Epithelial cell of prostate (primary cell): ENCODE measurements at regions not wholly inside any gene's neighbourhood (a gene's known extent, or its start where the extent isn't known, plus 50 kb on each side); places are given as distances from the start of the nearest gene placed in this dataset.
"Not testable (repeated sequence)": the region's sequence is repeated elsewhere in the genome, so short reads cannot be mapped to it uniquely, and the experiment has no call there.

Experiments
- DNase-seq: peaks from one replicate; pipeline ENCODE4 v3.0.0-alpha.2; 2011; ENCODE audit warnings: low read depth, low spot score
- H3K27ac ChIP-seq: fragments of 450-650 bp; 2 replicates; pipeline ENCODE4 v1.5.1; 2017; ENCODE audit warnings: mild to moderate bottlenecking

DNA sequence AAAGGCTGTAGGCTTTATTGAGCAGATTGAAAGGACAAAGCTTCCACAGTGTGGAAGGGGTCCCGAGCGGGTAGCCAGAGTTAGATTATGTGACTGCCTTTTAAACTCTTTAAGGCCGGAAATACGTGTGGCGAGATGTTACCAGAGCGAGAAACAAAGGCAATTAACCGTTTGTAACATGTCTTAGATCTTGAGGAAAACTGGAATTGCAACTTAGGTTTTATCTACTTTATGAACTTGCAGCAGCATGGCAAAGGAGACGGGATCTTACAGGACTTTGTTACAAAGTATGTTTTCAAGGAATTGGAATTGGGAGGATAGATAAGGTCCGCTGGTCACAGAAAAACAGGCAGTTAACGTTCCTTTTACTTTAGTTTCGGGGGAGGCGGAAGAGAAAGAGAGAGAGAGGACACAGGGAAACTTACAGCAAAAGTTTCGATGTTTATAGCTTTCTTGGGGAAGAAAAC lies 594.7 kb upstream of the ADGRB3 start:
- H3K27ac ChIP-seq = no peak overlapping the region
- DNase-seq = no peak

DNA sequence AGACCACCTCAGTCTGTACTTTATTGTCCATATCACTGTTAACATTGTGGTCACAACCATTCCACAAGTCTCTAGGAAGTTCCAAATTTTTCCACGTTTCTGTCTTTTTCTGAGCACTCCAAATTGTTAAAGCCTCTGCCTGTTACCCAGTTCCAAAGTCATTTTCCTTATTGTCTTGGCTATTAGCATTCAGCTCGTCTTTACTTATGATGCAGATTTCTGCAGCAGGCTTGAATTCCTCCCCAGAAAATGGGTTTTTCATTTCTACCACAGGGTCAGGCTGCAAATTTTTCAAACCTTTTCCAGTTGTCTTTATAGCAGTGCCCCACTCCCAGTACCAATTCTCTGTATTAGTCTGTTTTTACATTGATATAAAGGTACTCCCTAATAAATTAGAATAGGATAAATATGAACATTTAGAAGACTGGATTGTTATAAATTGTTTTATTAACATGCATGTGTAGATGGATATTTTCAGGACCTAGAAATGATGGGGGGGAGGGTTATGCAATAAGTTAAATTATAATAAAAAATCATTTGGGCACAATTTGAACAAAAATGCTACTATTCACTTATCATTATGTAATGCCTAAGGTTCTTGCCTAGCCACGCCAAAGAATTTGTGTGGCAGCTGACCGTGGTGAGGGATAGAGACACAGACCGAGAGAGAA lies 595.3 kb upstream of the ADGRB3 start:
- DNase-seq = no peak
- H3K27ac ChIP-seq = no peak overlapping the region

GRCh38 chr6:68038815-68039408 lies 596.2 kb upstream of the ADGRB3 start:
- H3K27ac ChIP-seq = no peak overlapping the region
- DNase-seq = no peak

DNA sequence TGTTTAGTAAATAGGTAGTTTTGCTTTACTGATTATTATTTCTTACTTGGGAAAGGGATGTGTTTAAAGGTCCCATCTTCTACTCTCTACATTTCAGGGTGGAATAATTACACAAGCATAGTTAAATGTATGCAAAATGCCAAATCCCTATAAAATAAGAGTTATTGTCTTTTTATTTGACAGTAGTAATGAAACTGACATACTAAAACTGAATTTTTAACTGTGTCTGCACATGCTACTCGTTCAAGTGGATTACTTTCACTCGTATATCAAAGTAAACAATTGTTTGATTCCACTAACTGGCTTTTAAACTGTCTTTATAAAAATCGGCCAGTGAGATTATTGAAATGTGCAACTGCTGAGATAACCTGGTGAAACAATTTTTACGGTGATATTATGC lies 602.9 kb upstream of the ADGRB3 start:
- DNase-seq = no peak
- no peak overlapping the region for H3K27ac ChIP-seq

GRCh38 chr6:68031054-68031453 lies 604.0 kb upstream of the ADGRB3 start:
- DNase-seq = no peak
- no peak overlapping the region for H3K27ac ChIP-seq

DNA sequence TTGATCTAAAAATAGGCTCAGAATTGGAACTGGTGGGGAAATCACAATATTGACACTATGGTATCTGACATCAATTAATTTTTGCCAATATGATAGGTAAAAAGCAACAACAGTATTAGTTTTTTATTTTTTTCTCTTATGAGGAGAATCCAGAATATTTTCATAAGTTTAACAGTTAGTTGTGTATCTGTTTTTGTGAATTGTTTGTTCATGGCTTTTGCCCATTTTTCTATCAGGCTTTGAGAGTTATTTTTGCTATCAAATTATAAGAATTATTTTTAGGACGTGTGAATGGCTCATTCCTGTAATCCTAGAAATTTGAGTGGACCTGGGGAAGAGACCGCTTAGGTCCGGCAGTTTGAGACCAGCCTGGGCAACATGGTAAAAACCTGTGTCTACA lies 608.6 kb upstream of the ADGRB3 start:
- DNase-seq = no peak
- no peak overlapping the region for H3K27ac ChIP-seq

DNA sequence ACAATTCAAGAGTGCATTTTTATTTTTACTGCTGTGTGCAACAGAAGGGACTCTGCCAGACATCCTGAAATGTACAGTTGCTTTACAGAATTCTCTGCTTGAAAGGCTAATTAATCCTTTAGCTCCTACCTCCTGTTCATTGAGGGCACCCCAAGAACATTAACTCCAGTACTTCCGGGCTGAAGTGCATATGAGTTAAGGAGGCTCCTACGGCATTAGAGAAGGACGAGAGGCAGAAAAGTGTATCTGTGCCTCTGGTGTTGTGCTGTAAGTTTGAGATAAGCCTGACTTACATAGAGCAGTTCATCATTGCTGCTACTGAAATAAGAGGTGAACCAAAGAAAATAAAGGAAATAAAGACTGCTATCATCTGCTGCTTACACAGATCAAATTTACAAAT lies 609.3 kb upstream of the ADGRB3 start:
- no peak overlapping the region for H3K27ac ChIP-seq
- no peak for DNase-seq

DNA sequence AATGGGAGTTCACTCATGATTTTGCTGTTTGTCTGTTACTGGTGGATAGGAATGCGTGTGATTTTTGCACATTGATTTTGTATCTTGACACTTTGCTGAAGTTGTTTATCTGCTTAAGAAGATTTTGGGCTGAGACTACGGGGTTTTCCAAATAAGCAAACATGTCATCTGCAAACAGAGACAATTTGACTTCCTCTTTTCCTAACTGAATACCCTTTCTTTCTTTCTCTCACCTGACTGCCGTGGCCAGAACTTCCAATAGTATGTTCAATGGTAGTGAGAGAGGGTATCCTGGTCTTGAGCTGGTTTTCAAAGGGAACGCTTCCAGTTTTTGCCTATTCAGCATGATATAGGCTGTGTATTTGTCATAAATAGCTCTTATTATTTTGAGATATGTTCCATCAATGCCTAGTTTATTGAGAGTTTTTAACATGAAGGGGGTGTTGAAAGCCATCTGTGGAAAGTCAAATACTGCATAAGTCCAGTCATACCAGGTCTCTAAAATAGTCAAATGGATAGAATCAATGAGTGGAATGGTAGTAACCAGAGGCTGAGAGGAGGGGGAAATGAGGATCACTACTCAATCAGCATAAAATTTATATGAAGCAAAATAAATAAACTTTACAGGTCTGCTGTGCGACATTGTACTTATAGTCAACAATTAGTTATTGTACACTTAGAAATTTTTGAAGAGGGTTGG lies 610.4 kb upstream of the ADGRB3 start:
- no peak overlapping the region for H3K27ac ChIP-seq
- no peak for DNase-seq

- DNase-seq, H3K27ac ChIP-seq: not testable (repeated sequence)
These were observed 612.1 kb upstream of the ADGRB3 start for GRCh38 chr6:68022968-68023367.

GRCh38 chr6:68013780-68014515 lies 621.1 kb upstream of the ADGRB3 start:
- H3K27ac ChIP-seq = no peak overlapping the region
- DNase-seq = no peak

DNA sequence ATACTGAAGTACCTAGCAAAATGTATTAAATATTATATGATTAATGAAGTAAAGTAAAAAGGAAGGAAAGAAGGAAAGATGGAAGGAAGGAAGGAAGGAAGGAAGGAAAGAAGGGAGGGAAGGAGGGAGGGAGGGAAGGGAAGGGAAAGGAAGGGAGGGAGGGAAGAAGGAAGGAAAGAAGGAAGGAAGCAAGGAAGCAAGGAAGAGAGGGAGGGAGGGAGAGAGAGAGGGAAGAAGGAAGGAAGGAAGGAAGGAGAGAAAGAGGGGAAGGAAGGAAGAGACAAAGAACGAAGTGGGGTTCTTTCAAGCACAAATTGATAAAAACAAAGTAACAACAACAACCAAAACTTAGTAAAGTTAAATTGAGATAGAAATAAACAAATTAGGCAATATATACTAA lies 622.3 kb upstream of the ADGRB3 start:
- no peak overlapping the region for H3K27ac ChIP-seq
- DNase-seq = no peak

DNA sequence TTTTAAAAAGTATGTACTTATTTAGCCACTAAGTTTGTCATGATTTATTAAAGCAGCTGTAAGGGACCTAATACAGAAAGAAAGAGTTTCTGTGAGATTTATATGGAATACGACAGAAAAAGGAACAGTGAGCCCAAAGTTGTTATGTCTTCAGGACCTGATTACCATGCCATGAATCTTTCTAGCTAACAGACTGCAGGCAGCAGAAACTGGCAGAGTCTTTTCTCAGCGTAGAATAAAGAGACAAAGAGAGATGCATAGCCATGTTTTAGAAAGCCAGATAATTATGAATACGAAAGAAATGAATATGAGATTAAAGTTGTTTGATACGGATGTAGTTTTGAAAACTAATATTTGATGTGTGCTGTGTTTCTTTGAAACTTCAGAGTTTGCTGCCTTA lies 624.1 kb upstream of the ADGRB3 start:
- no peak overlapping the region for H3K27ac ChIP-seq
- DNase-seq = no peak

GRCh38 chr6:68008445-68008844 lies 626.6 kb upstream of the ADGRB3 start:
- DNase-seq = no peak
- no peak overlapping the region for H3K27ac ChIP-seq

DNA sequence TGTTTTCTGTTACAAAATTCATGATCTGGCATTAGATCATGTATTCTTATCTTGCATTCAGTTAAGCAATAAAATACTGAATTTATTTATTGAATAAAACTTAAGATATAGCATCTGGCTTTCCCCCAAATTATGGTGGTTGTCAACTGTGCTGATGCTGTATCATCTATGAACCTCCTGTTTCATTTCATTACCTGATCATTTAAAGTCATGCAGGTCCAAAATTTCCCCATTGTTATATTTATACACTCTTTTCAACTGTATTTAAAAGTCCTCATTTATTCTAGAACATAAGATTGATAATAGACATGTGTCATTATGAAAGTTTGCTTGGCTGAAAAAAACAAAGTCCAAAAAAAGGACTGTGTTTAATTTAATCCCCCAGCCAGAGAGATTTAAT lies 627.4 kb upstream of the ADGRB3 start:
- DNase-seq = no peak
- H3K27ac ChIP-seq = no peak overlapping the region

DNA sequence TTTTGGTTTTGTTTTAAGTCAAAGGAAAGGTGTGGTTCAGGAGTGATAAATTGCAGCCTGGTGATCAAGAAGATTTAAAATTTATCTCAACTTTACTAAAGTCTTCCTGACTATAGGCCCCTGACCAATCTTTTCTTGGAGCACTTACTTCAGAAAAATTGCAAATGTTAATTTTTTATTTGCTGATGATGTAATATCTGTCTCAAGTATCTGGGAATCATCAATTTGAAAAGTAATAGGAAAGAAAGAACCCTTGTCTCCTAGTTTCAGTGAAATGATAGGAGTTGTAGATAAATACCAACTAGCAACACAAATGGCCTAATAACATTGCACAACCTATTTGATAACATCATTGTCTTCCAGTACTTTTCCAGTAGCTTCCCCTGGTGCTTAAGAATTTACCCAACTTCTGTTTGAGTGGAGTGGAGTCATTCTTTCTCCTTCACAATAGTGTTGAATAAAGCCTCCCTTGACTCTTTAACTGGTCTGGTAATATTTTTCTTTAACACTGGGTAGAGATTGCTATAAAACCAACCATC lies 648.3 kb upstream of the ADGRB3 start:
- DNase-seq = no peak
- no peak overlapping the region for H3K27ac ChIP-seq

- H3K27ac ChIP-seq = no peak overlapping the region
- DNase-seq = no peak
These were observed 658.6 kb upstream of the ADGRB3 start for GRCh38 chr6:67976486-67976885.

GRCh38 chr6:67974931-67975330 lies 660.2 kb upstream of the ADGRB3 start:
- no peak for DNase-seq
- no peak overlapping the region for H3K27ac ChIP-seq

GRCh38 chr6:67971812-67972211 lies 663.3 kb upstream of the ADGRB3 start:
- no peak for DNase-seq
- H3K27ac ChIP-seq = no peak overlapping the region

DNA sequence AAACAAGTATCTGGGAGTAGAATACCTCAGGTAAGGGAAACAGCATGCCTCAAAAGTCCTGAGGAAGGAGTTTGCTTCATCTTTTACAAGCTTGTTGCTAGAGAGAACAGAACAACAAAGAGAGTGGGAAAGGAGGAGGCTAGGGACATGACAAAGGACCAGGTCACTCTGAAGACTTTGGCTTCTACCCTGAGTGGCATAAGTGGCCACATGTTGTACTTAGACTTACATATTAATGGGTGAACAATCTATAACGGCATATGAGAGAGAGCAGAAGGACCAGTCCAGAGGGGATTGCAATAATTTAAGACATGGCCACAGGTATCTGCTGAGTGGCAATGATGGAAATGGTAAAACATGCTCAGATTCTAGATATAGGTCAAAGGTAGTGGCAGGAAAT lies 668.3 kb upstream of the ADGRB3 start:
- H3K27ac ChIP-seq = no peak overlapping the region
- DNase-seq = no peak

- DNase-seq = no peak
- H3K27ac ChIP-seq = no peak overlapping the region
These were observed 678.7 kb upstream of the ADGRB3 start for GRCh38 chr6:67956352-67956751.

GRCh38 chr6:67952948-67953347 lies 682.1 kb upstream of the ADGRB3 start:
- no peak for DNase-seq
- H3K27ac ChIP-seq = no peak overlapping the region
